Choroid plexus epithelial cell (primary cell): ENCODE measurements at regions not wholly inside any gene's neighbourhood (a gene's known extent, or its start where the extent isn't known, plus 50 kb on each side); places are given as distances from the start of the nearest gene placed in this dataset.

Experiments
- DNase-seq: peaks from one replicate; pipeline ENCODE4 v3.0.0-alpha.2; 2010; ENCODE audit warnings: low read depth
- H3K4me3 ChIP-seq: 2 replicates; pipeline ENCODE4 v1.5.1; 2011; ENCODE audit warnings: low read depth, mild to moderate bottlenecking, control low read depth, low read length, moderate library complexity
- CTCF ChIP-seq: conservative IDR thresholded peaks from 2 replicates; pipeline ENCODE4 v1.5.1; 2011; ENCODE audit warnings: low read depth, mild to moderate bottlenecking, control low read depth, inconsistent platforms, low read length, moderate library complexity

- DNase-seq, result no peak
- TF ChIP-seq CTCF, result no peak
- no peak overlapping the region for H3K4me3 ChIP-seq
Observed at GRCh38 chr1:79375352-79375751, 368.8 kb upstream of the ADGRL4 start.

GRCh38 chr1:79374397-79374796, 367.9 kb upstream of the ADGRL4 start:
- no peak for TF ChIP-seq CTCF

GRCh38 chr1:79373481-79374125, 367.1 kb upstream of the ADGRL4 start:
- no peak overlapping the region for H3K4me3 ChIP-seq
- TF ChIP-seq CTCF, result no peak
- no peak for DNase-seq

More at GRCh38 chr1:79374397-79374796, 367.9 kb upstream of the ADGRL4 start:
- no peak overlapping the region for H3K4me3 ChIP-seq
- DNase-seq, result no peak

GRCh38 chr1:79371802-79372201, 365.3 kb upstream of the ADGRL4 start:
- H3K4me3 ChIP-seq, result no peak overlapping the region
- DNase-seq, result no peak
- TF ChIP-seq CTCF, result no peak

- TF ChIP-seq CTCF, result no peak
- no peak for DNase-seq
- no peak overlapping the region for H3K4me3 ChIP-seq
Observed at GRCh38 chr1:79369091-79369490, 362.6 kb upstream of the ADGRL4 start.

GRCh38 chr1:79364896-79365295, 358.4 kb upstream of the ADGRL4 start:
- no peak for DNase-seq
- no peak for TF ChIP-seq CTCF
- no peak overlapping the region for H3K4me3 ChIP-seq

GRCh38 chr1:79363430-79363829, 356.9 kb upstream of the ADGRL4 start:
- DNase-seq, result no peak
- no peak for TF ChIP-seq CTCF
- no peak overlapping the region for H3K4me3 ChIP-seq
